Peyer's patch (tissue), 4 donors: ENCODE measurements at regions not wholly inside any gene's neighbourhood (a gene's known extent, or its start where the extent isn't known, plus 50 kb on each side); places are given as distances from the start of the nearest gene placed in this dataset.

Experiments
- CTCF ChIP-seq, 6 experiments: fragments of 450-650 bp in 4 of 6; fragments of 200-600 bp in 2 of 6; sonication (generic) in 1 of 6; IDR thresholded peaks; one replicate each; pipeline ENCODE4 v1.5.1; 2017 to 2019; ENCODE audit warnings: antibody characterized with exemption in 6 of 6, mild to moderate bottlenecking in 3 of 6, moderate library complexity in 1 of 6
- POLR2A ChIP-seq, 2 donors: fragments of 450-650 bp; IDR thresholded peaks; one replicate each; pipeline ENCODE4 v1.5.1; 2017; ENCODE audit warnings: antibody characterized with exemption in 2 of 2, mild to moderate bottlenecking in 2 of 2, moderate library complexity in 2 of 2

DNA sequence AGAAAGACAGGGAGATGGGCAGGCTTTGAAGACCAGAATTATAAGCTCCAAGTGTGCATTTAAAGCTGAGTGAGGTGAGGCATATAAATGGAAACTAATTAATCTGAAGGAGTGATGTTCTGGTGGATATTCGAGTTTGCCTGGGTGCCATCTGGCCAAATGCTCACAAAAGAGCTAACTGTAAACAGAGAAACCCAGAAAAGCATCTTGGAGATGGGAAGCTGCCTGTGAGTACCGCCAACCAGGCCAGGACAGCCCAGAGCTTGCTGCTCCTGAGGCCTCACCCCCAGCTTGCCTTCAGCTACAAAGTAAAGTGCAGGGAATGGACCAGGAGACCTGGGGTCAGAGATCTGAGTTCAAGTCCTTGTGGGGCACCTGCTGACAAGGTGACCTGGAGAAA is 446.1 kb upstream of the MYT1L start:
- TF ChIP-seq POLR2A (IDR thresholded peaks at IDR 0.05) (no peak), CTCF (IDR thresholded peaks at IDR 0.05) (no peak)
